Erythroblast (primary cell): ENCODE measurements at regions not wholly inside any gene's neighbourhood (a gene's known extent, or its start where the extent isn't known, plus 50 kb on each side); places are given as distances from the start of the nearest gene placed in this dataset.

Experiments
- GATA1 ChIP-seq: IDR thresholded peaks from 2 replicates; pipeline ENCODE4 v1.6.1; 2011; ENCODE audit warnings: low read depth, mild to moderate bottlenecking, control low read depth, low read length, moderate library complexity
- POLR2A ChIP-seq: IDR thresholded peaks from 2 replicates; pipeline ENCODE4 v1.6.1; 2011; ENCODE audit warnings: mild to moderate bottlenecking, low read length

GRCh38 chr3:36298188-36298587 is 82.1 kb upstream of the STAC start:
- TF ChIP-seq POLR2A (no peak), GATA1 (no peak)
